Gastrocnemius medialis (tissue), 4 donors: ENCODE measurements at regions not wholly inside any gene's neighbourhood (a gene's known extent, or its start where the extent isn't known, plus 50 kb on each side); places are given as distances from the start of the nearest gene placed in this dataset.

ENCODE experiments used
- POLR2A ChIP-seq, 2 donors: fragments of 450-650 bp; IDR thresholded peaks; one replicate each; pipeline ENCODE4 v1.6.1; 2017; ENCODE audit warnings: antibody characterized with exemption in 2 of 2, mild to moderate bottlenecking in 2 of 2, moderate library complexity in 2 of 2
- TF ChIP-seq, protein P1 (sequence below), 5 experiments: fragments of 450-650 bp in 3 of 5; fragments of 200-600 bp in 2 of 5; sonication (generic) in 2 of 5; IDR thresholded peaks in 4 of 5; conservative IDR thresholded peaks in 1 of 5; 1 replicate in 4 of 5; 2 replicates in 1 of 5; pipeline ENCODE4 v1.5.1; 2016 to 2019; ENCODE audit warnings: antibody characterized with exemption in 5 of 5, mild to moderate bottlenecking in 3 of 5, moderate library complexity in 3 of 5

DNA sequence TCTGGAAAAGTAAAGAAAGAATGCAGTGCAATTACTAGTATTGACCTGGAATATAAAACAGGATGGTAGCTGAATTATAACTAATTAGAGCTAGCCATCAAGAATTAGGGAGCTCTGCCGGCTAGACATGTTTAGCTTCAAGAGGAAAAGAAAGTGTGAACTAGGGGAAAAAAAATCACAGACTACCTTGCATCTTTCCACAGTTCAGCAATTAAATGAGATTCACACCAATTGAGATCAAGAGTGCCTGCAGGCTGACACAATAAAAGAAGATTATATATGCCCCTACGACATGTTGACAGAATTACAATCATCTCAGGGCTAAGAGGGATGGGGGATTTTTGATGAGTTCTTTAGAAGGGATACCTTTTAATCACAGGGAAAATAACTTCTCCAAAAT, 303.3 kb upstream of the CELF2 start:
- TF ChIP-seq, protein P1, sequence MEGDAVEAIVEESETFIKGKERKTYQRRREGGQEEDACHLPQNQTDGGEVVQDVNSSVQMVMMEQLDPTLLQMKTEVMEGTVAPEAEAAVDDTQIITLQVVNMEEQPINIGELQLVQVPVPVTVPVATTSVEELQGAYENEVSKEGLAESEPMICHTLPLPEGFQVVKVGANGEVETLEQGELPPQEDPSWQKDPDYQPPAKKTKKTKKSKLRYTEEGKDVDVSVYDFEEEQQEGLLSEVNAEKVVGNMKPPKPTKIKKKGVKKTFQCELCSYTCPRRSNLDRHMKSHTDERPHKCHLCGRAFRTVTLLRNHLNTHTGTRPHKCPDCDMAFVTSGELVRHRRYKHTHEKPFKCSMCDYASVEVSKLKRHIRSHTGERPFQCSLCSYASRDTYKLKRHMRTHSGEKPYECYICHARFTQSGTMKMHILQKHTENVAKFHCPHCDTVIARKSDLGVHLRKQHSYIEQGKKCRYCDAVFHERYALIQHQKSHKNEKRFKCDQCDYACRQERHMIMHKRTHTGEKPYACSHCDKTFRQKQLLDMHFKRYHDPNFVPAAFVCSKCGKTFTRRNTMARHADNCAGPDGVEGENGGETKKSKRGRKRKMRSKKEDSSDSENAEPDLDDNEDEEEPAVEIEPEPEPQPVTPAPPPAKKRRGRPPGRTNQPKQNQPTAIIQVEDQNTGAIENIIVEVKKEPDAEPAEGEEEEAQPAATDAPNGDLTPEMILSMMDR (IDR thresholded peaks at IDR 0.05 in 4 of 5, conservative IDR thresholded peaks at IDR 0.05 in 1 of 5): no peak
- no peak for TF ChIP-seq POLR2A (IDR thresholded peaks at IDR 0.05)
